NCI-H187 (cell line): ENCODE measurements at regions not wholly inside any gene's neighbourhood (a gene's known extent, or its start where the extent isn't known, plus 50 kb on each side); places are given as distances from the start of the nearest gene placed in this dataset.

Source experiments
- DNase-seq, 2 experiments: peaks; one replicate each; lab custom pipeline; 2025; lab: John Stamatoyannopoulos, UW

DNA sequence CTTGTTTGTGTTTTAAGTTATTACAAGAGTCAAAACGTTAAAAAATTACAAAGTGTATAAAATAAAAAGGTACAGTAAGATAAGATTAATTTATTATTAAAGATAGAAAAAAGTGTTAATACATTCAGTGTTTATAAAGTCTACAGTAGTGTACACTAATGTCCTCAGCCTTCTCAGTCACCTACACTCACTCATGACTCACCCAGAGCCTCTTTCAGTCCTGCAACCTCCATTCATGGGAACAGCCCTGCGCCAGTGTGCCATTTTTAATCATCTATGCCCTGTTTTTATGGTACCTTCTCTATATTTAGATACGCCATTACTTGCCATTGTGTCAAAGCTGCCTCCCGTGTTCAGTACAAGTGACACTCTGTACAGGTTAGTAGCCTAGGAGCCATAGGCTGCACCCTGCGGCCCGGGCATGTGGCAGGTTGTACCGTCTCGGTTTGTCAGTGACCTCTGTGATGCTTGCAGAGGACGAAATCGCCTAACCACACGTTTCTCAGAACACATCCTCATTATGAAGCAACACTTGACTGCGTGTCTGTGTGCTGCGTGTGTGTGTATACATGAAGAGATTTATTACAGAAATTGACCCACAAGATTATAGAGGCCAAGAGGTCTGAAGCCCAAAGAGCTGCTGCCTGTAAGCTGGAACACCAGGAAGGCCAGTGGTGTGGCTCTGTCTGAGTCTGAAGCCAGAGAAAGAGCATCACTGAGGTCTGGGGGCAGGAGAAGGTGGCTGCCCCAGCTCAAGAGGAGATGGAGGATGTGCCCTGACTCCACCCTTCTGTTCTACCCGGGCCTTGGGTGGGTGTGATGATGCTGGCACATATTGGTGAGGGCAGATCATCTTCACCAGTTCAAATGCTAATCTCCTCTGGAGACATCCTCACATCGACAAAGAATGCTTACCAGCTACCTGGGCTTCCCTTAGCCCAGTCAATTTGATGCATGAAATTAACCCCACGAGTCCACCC, 116.6 kb upstream of the C14orf180 start:
- no peak for DNase-seq

DNA sequence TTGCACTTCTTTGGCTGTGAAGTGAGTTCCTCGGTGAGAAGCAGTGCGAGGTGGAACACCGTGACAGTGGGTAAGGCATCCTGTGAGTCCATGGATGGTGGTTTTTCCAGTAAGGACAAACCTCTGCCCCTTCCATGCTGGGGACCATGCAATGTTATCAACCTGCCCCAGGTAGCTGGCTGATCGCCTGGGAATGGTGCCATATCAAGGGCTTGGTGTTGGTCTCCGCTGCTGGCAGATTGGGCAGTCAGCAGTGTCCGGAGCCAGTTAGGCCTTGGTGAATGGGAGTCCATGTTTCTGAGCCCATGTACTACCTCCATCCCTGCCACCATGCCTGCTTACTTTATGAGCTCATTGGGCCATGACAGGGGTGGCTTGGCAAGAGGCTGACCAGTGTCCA, 114.7 kb upstream of the C14orf180 start:
- no peak for DNase-seq

DNA sequence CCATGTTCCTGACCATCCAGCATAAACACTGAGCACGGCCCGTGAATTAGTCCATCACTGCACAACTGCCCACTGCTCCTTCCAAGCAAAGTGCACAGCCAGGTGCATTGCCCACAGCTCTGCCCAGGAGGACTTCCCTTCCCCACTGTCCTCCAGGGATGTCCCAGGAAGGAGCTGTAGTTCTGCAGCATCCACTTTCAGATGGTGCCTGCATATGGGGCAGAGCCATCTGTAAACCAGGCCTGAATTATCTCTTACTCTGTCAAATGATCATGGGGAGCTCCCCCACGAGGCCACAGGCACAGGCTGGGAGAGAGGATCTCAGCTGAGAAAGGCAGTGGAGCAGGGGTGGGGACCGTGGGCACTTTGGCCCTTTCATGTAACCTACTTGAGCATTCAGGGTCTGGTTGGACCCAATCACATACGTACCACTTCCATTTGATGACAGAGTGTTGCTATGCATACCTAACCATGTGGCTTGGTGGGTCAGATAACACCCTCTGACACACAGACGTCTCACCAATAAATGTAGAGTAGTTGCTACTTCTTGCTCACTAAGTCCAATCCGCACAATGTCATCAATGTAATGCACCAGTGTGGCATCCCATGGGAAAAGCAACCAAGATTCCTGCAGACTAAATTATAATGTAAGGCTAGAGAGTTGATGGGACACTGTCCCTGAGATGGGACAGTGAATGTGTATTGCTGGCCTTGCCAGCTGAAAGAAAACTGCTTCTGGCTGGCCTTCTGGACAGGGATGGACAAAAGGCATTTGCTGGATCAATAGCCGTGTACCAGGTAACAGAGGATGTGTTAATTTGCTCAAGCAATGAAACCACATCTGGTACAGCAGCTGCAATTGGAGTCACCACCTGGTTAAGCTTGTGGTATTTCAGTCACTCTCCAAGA, 113.8 kb upstream of the C14orf180 start:
- DNase-seq, result no peak

DNA sequence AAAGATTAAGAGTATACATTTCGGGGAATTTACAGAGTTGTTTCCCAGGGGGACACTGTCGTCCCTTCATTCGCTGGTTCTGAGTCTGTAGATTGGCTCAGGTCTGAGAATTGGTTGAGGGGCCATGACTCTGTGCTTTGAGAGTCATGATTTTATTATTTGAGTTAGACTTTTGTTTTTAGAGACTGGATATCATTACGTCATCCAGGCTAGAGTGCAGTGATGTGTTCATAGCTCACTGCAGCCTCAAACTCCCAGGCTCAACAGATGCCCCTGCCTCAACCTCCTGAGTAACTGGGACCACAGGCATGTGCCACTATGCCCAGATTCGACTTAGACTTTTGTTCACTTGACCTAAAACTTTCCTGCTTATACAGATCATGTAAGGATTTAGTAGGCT, 112.3 kb upstream of the C14orf180 start:
- no peak for DNase-seq

DNA sequence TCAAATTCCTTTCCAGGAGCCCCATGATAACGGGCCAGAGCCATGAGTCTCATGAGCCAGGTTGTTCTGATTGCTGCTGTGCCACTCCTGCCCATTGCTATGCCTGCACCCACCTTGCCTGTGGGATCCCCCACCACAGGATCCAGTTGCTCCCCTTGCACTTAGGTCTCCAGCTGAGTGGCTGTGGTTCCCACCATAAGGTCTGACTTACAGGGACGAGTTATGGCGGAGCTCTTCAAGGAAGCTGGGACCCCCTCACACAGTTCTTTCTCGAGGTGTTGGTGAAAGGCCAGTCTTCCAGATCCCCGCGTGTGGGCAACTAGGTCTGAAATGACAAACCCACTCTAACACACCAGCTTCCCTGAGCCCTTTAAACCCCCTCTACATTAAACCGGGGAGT, 111.9 kb upstream of the C14orf180 start:
- DNase-seq, result no peak

DNA sequence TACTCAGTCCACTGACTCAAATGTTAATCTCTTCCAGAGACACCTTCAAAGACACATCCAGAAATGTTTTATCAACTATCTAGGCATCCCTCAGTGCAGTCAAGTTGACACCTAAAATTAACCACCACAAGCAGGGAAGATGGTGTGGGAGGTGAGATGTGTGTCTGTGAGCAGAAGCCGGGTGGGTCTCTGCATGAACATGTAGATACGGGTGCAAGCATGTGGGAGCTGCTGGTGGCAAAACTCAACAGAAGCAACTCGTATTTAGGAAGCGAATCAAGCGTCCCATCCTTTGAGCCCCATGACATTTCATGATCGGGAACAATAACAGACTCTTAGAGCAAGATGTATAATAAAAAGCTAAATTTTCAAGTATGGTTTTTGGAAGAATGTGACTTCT, 110.0 kb upstream of the C14orf180 start:
- no peak for DNase-seq

DNA sequence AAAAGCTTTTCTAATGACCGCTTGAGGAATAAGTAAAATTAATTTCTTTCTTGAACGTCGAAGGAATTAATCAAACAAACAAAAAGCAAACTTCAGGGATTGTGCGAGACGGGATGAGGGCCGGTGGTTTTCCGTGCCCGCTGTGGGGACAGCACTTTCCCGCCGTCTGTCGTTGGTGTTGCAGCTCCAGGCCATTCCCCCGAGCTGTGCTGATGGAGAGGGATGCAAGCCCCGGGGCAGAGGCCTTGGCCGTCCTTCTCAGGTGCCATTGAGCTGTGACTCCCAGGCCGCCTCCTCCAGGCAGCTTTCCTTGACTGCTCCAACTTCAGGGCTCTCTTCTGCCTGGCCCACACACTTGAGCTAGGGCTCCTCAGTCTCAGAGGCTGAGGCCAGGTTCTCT, 109.0 kb upstream of the C14orf180 start:
- DNase-seq, result no peak

DNA sequence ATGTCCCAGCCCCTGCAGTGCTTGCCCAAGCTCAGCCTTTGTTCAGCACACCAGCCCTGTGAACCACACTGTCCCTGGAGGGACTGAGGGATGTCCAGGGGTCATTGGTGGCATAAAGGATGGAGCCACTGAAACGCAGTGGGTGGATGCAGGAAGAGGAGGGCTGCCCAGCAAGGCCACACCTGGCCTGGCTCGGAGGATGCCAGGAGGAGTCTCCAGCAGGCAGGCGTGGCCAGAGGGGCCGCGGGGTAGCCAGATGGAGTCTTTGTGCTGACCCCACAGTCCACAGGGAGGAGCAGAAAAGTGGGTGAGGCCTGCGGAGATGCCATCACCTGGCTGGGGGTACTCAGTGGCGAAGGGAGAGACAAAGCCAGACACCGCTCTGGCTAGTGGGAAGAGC, 108.5 kb upstream of the C14orf180 start:
- no peak for DNase-seq

DNA sequence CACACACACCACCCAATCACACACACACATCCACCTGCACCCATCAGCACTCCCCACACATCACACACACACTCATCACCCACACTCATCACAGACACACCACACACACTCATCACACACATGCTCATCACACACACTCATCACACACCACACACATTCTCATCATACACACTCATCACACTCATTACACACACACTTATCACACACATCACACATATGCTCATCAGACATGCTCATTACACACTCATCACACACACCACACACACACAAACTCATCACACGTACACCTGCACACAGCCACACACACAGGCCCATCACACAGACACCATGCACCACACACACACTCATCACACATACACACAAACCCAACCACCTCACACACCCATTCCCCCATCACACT, 107.5 kb upstream of the C14orf180 start:
- DNase-seq, result no peak

DNA sequence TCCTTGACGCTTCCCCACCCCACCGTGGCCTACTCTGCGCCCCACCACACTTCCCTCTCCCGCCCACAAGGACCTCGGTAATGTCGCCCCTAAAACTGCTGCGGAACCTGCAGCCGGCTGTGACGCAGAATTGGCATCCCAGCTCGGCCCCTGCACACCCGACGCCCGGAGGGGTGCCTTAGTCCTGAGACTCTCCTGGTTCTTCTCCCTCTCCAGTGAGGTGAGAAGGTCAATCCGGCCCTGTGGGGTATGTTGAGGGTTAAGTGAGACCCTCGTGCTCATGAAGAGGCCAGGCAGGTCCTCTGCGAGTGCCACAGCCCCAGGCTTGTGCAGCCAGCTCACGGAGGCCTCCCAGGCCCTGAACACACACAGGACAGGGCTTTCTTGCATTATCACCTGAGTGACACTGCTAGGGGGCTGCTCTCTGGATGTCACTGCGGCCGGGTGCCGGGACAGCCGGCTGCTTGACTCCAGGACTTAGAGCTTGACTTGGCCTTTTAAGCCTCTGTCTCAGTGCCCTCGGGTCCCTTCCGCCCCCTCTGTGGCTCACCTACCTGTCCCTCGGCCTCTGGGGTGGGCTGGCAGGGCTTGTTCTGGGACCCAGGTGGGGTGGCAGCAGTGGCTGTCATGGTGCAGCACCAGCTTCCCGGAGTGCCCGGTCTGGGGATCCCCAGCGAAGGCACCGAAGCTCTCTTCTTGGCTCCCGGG, 106.9 kb upstream of the C14orf180 start:
- DNase-seq, result no peak

DNA sequence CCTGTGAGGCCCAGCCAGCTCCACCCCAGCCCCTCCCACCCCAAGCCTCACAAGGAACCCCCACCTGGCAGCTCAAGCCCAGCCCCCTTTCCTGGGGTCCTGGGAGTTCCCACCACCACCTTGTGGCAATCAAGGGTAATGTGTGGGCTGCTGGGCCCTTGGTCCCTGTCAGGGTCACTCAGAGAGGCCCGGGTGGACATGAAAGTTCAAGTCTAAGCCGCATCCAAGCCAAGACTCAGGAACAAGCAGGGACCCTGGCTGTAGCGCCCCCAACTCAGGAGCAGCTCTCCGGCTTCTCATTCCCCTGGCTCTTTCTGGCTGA, 106.4 kb upstream of the C14orf180 start:
- no peak for DNase-seq

DNA sequence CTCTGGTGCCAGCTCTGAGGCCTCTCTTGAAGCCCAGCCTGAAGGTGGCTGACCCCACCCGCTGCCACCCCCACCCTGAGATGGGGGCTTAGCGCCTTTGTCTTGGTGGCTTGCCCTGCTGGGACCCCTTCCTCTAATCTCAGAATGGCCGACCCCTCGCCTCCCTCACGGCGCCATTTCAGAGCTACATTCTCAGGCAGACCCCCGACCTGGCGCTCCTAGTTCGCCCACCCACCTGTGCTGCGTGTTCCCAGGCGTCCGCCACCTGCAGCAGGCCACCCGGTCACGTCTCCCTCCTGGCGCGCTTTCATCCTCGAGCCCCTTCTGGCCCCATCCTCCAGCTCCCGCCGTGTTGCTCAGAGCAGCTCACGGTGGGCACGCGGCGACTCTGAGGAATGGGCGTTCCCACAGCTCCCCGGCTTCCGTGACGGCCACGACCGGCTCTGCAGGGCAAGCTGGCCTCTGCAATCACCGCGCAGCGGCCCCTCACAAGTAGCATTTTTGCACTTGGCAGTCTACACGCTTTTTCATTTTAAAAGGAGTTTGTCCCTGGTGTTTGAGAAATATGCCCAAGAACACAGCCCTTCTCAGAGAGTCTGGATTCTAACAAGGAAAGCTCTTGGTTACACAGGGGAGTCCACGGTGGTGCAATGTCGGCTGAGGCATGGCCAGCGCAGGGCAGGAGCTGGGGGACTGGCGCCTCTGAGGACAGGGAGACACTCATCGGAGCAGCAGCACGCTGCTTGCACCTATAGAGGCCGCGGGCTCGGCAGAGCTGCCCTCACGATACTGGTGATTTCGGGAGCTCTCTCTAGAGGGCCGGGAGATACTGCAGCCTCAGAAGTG, 105.7 kb upstream of the C14orf180 start:
- DNase-seq, result no peak

DNA sequence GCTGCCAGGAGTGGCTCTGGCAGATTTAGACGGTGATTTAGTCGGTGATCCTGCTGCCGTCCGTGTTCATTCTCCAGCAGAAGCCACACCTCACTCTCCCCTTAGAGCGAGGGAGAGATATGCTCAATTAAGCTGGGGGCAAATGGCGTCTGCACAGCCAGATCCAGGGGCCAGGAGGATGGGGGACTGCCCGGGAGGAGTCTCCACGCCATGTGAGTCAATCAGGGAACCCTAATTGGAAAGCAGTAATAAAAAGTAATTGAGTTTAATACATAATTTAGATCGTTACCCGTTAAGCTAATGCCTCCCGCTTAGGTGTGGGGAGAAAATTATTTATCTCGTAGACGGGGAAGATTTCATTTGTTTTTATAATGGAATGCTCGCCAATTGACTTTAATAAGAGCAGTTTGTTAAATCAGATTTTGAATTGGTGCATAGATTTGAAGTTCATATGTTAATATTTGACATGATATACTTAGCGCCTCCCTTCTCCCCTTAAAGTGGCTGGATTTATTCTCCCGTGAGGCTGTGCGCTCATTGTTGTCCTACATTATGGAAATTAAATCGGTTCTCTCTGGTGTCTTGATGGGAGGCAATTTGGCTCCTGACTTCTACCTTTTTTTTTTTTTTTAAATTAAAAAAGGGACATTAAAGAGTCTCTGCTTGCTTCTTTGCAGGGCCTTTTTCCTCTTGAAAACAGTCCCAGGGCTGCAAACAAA, 104.9 kb upstream of the C14orf180 start:
- no peak for DNase-seq

DNA sequence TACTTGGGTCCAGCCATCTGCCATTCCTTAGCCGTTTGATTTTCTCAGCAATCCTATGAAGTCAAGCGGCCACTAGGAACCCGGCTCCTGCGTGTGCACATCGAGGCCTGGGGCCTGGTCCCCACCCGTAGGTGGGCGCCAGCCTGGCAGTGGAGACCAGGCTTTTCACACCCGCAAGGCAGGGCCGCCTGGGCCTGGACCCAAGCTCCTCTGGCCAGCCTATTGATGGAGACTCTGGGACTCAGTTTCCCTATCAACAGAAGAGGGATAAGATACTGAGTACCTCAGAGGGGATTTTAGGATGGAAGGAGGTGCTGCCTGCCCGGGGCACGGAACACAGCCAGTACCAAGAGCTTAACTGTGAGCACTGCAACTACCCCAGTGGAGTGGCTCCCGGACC, 104.3 kb upstream of the C14orf180 start:
- no peak for DNase-seq

DNA sequence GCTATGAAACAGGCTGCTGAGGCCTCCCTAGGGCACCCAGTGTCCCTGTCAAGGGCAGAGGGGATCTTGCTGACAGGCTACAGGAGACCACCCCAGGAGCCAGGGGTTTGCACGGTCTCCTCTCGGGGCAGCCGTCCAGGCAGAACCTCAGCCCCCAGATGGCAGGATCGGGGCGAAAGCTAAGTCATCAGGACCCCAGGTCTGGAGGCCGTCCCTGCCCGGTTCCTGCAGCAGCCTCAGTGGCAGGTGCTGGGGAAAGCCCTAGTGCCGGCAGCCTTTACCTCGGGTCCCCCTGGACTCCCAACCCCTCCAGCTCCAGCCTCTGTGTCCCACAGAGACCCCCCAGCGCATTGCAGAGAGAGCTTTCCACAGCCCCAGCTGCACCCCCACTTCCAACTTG, 103.8 kb upstream of the C14orf180 start:
- DNase-seq, result no peak

DNA sequence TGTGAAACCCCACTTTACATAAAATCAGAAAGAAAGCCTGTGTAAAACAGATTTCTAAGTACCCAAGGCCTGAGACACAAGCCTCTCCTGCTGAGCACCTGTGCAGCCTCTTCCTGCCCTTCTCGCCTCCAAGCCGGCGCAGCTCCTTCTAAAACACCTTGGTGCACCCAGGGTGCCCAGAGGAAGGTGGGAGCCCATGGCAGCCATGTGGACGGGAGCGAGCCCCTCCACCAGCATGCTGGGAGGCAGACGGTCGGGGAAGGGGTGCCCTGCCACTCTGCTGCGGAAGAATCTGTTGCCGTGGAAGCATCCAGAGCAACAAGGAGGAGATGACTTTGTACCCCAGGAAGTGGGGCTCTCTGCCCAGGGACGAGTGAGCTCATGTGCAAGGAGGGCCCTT, 103.1 kb upstream of the C14orf180 start:
- DNase-seq, result no peak

DNA sequence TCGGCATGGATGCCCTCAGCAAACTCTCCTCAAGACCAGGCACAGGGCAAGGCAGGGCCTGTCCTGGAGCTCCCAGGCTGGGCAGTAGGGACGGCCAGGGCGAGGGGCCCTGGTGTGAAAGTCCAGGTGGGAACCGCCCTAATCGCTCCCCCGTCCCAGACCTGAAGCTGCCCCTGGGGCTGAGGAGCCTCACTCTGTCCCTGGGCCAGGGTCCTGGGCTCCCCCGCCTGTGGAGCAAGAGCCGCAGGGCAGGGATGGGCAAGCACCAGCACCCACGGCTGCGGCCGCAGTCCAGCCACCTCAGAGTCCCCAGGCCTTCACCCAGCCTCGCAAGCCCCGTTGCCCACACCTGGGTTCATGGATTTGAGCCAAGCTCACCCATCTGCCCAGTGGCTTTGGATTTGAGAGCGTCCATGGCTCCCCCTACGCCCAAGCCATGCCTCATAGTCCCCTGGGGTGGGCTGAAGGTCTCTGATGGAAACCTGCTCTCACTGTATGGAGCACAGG, 102.4 kb upstream of the C14orf180 start:
- no peak for DNase-seq

DNA sequence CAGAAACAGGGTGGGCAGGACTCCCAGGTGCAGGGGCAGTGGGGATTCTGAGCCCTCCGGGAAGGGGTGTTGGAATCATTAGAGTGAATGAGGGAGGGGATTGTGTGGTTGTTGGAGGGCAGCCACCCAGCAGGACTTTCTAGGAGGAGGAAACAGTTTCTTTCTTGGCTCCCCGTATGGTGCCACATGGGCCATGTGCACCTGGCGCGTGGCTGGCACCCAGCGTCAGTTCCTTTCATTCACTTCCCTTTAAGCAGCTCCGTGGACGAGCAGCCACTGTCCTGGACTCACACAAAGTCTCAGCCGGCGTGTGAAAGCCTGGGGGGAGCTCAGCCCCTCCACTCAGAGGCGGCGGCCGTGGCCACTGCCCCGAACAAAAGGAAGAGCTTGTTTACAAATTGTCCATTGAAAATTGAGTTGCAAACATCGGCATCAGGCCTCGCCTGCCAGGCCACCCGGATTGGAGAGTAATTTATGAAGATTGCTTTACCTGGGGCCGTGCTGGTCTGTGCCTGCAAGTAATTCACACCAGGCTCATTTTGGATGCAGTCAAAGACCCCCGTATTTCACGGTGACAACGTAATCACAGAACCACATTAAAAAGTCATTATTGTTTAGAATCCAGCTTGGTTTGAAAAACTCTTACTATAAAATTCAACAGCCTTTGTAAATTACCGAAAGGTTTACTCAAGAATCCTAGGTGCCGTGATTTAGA, 101.7 kb upstream of the C14orf180 start:
- DNase-seq, result no peak

DNA sequence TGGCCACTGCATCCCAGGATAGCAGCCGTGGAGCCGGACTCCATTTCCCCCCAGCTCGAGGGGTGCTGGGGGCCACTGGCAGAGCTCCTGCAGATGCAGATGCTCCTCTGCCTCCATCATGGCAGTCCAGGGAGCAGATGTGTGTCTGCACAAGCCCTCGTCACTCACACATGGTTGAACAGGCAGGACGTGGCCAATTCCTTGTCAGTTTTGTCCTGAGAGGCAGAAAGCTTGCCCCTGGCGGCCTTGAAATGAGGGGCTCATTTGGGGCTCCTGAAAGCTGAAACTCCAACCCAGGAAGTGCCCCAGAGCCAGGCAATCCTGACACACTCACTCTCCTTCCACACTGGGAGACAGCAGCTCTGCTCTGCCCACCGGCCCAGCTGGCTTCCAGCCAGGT, 100.9 kb upstream of the C14orf180 start:
- no peak for DNase-seq

DNA sequence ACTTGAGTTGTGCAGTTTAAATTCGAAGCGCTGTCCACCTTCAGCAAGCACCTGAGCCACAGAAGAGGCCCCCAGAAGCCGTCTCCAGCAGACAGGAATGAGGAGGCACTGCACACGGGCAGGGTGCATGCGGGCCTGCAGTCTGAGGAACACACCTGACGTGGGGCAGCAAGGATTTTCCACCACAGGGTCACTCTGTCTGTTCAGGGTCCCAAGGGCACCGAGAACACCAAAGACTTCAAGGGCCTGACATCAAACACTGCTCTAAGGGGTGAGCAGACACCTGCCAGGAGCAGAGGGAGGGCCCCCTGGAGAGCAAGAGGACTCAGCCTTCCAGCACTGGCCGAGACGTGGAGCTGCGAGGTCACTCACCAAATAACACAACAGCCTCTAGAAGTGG, 99.7 kb upstream of the C14orf180 start:
- no peak for DNase-seq
